ENCODE measurements at regions not wholly inside any gene's neighbourhood (a gene's known extent, or its start where the extent isn't known, plus 50 kb on each side); places are given as distances from the start of the nearest gene placed in this dataset.

- DNase-seq: no peak
- Histone ChIP-seq H3K27me3 (replicated peaks in 1 of 7) (no peaks in the 10 kb centered on the region), H3K27ac (no peak overlapping the region), H3K9me3 (peaks cover 0 to 26% (median 12%) of the 10 kb centered on the region in 8 donors), H3K36me3 (no peaks in the 10 kb centered on the region), H3K4me3 (no peak overlapping the region), H3K4me1 (no peaks in the 10 kb centered on the region)
- 76 to 94% (median 83%) methylated on average over 1 of the region's 1 CpG for WGBS, 5 donors
- TF ChIP-seq CTCF (IDR thresholded peaks at IDR 0.05 in 8 of 11, conservative IDR thresholded peaks at IDR 0.05 in 3 of 11): no peak
- no peak for TF ChIP-seq POLR2A (IDR thresholded peaks at IDR 0.05)
- intact Hi-C loops (cut with DNase I; ENCODE audit: low total_unique reads): no loop called here
These were observed 312.5 kb downstream of the OXSM start for GRCh38 chr3:26102376-26102775.

GRCh38 chr3:26104851-26105251 lies 315.0 kb downstream of the OXSM start:
- H3K36me3 ChIP-seq: no peaks in the 10 kb centered on the region
- no peak overlapping the region for H3K4me3 ChIP-seq
- 3 to 11% (median 9%) methylated on average over 2 of the region's 2 CpGs for WGBS, 5 donors
- intact Hi-C loops (cut with DNase I; ENCODE audit: low total_unique reads): no loop called here
- peaks cover 0 to 11% (median 6%) of the 10 kb centered on the region in 8 donors for H3K9me3 ChIP-seq
- no peaks in the 10 kb centered on the region for H3K27me3 ChIP-seq (replicated peaks in 1 of 7)
- DNase-seq: no peak
- no peak overlapping the region for H3K27ac ChIP-seq
- H3K4me1 ChIP-seq: no peaks in the 10 kb centered on the region
- TF ChIP-seq POLR2AphosphoS5 (IDR thresholded peaks at IDR 0.05) (no peak), CTCF (IDR thresholded peaks at IDR 0.05 in 8 of 11, conservative IDR thresholded peaks at IDR 0.05 in 3 of 11) (no peak), POLR2A (IDR thresholded peaks at IDR 0.05) (no peak)

GRCh38 chr3:26105261-26105660 lies 315.4 kb downstream of the OXSM start:
- Histone ChIP-seq H3K36me3 (no peaks in the 10 kb centered on the region), H3K27ac (no peak overlapping the region), H3K4me3 (no peak overlapping the region), H3K9me3 (peaks cover 0 to 11% (median 6%) of the 10 kb centered on the region in 8 donors), H3K4me1 (no peaks in the 10 kb centered on the region), H3K27me3 (replicated peaks in 1 of 7) (no peaks in the 10 kb centered on the region)
- intact Hi-C loops (cut with DNase I; ENCODE audit: low total_unique reads): no loop called here
- 48 to 59% (median 50%) methylated on average over 4 of the region's 4 CpGs for WGBS, 5 donors
- TF ChIP-seq POLR2A (IDR thresholded peaks at IDR 0.05) (no peak), POLR2AphosphoS5 (IDR thresholded peaks at IDR 0.05) (no peak), CTCF (IDR thresholded peaks at IDR 0.05 in 8 of 11, conservative IDR thresholded peaks at IDR 0.05 in 3 of 11) (no peak)
- no peak for DNase-seq

- no peaks in the 10 kb centered on the region for H3K4me1 ChIP-seq
- TF ChIP-seq CTCF (IDR thresholded peaks at IDR 0.05 in 8 of 11, conservative IDR thresholded peaks at IDR 0.05 in 3 of 11): no peak
- no peak for TF ChIP-seq POLR2AphosphoS5 (IDR thresholded peaks at IDR 0.05)
- no peak for TF ChIP-seq POLR2A (IDR thresholded peaks at IDR 0.05)
- no peak for DNase-seq
- H3K27me3 ChIP-seq (replicated peaks in 1 of 7): no peaks in the 10 kb centered on the region
- 24 to 49% (median 28%) methylated on average over 2 of the region's 2 CpGs for WGBS, 5 donors
- peaks cover 0 to 9% (median 5%) of the 10 kb centered on the region in 8 donors for H3K9me3 ChIP-seq
- H3K36me3 ChIP-seq: no peaks in the 10 kb centered on the region
- H3K27ac ChIP-seq: no peak overlapping the region
- no peak overlapping the region for H3K4me3 ChIP-seq
- intact Hi-C loops (cut with DNase I; ENCODE audit: low total_unique reads): no loop called here
These were observed 316.3 kb downstream of the OXSM start for GRCh38 chr3:26106228-26106627.

All from spleen (tissue), 11 donors.